ENCODE measurements at regions not wholly inside any gene's neighbourhood (a gene's known extent, or its start where the extent isn't known, plus 50 kb on each side); places are given as distances from the start of the nearest gene placed in this dataset.
A peak's percentile ranks its signal among the peaks of the same experiment; 100 is the strongest.

- Mint-ChIP-seq H3K4me3 (no peak overlapping the region), H3K9me3 (no peaks in the 10 kb centered on the region), H3K36me3 (no peaks in the 10 kb centered on the region), H3K27me3 (ENCODE audit: low read depth) (no peaks in the 10 kb centered on the region), H3K4me1 (peaks cover 13% of the 10 kb centered on the region), H3K27ac (peak overlapping the region; percentile 18)
- TF ChIP-seq PRRX2 (CRISPR knock-in tag; IDR thresholded peaks at IDR 0.05): no peak
- TF ChIP-seq AFF4 (CRISPR knock-in tag; IDR thresholded peaks at IDR 0.05; ENCODE audit: borderline replicate concordance): no peak
- no peak for TF ChIP-seq ZSCAN18 (CRISPR knock-in tag; IDR thresholded peaks at IDR 0.05)
- no peak for TF ChIP-seq CBFB (CRISPR knock-in tag; IDR thresholded peaks at IDR 0.05; ENCODE audit: low read depth)
- TF ChIP-seq ZNF121 (CRISPR knock-in tag; IDR thresholded peaks at IDR 0.05): no peak
- no peak for TF ChIP-seq KAT7 (CRISPR knock-in tag; IDR thresholded peaks at IDR 0.05; ENCODE audit: borderline replicate concordance)
- no peak for TF ChIP-seq USF2 (CRISPR knock-in tag; IDR thresholded peaks at IDR 0.05)
- no peak for TF ChIP-seq SMAD3 (CRISPR knock-in tag; IDR thresholded peaks at IDR 0.05; ENCODE audit: borderline replicate concordance)
- no peak for TF ChIP-seq ARID4B (CRISPR knock-in tag; IDR thresholded peaks at IDR 0.05; ENCODE audit: borderline replicate concordance)
- TF ChIP-seq SOX15 (CRISPR knock-in tag; IDR thresholded peaks at IDR 0.05): no peak
- TF ChIP-seq CDX4 (CRISPR knock-in tag; IDR thresholded peaks at IDR 0.05; ENCODE audit: borderline replicate concordance): no peak
- TF ChIP-seq ZNF138 (CRISPR knock-in tag; conservative IDR thresholded peaks at IDR 0.05): no peak
- DNase-seq (ENCODE audit: low spot score): no peak
- ATAC-seq: peak; percentile 39; the same call in 1 of the 2 replicates
- POLR2A ChIA-PET: no interaction called here
- CTCF ChIA-PET: no interaction called here
These were observed 65.1 kb upstream of the TBL1XR1 start for GRCh38 chr3:177262396-177262795.

GRCh38 chr3:177263615-177264368 lies 66.5 kb upstream of the TBL1XR1 start:
- no peaks in the 10 kb centered on the region; the same call in 1 of the 2 replicates for H3K36me3 Mint-ChIP-seq
- peaks cover 13% of the 10 kb centered on the region for H3K4me1 Mint-ChIP-seq
- no peak overlapping the region for H3K4me3 Mint-ChIP-seq
- CTCF ChIA-PET: no interaction called here
- H3K9me3 Mint-ChIP-seq: peaks cover 4% of the 10 kb centered on the region; the same call in 1 of the 2 replicates
- DNase-seq (ENCODE audit: low spot score) (no peak), ATAC-seq (no peak)
- POLR2A ChIA-PET: no interaction called here
- TF ChIP-seq FOXJ3 (CRISPR knock-in tag; IDR thresholded peaks at IDR 0.05; ENCODE audit: borderline replicate concordance): no peak
- no peak for TF ChIP-seq E2F1 (CRISPR knock-in tag; IDR thresholded peaks at IDR 0.05)
- no peak for TF ChIP-seq MAX (CRISPR knock-in tag; IDR thresholded peaks at IDR 0.05)
- TF ChIP-seq ZNF232 (CRISPR knock-in tag; IDR thresholded peaks at IDR 0.05): no peak
- TF ChIP-seq ATF1 (CRISPR knock-in tag; IDR thresholded peaks at IDR 0.05): no peak
- TF ChIP-seq PREB (CRISPR knock-in tag; IDR thresholded peaks at IDR 0.05; ENCODE audit: borderline replicate concordance): no peak
- H3K27ac Mint-ChIP-seq: peak overlapping the region; percentile 88
- no peaks in the 10 kb centered on the region for H3K27me3 Mint-ChIP-seq (ENCODE audit: low read depth)
